Effector memory CD8-positive, alpha-beta T cell (primary cell): ENCODE measurements at regions not wholly inside any gene's neighbourhood (a gene's known extent, or its start where the extent isn't known, plus 50 kb on each side); places are given as distances from the start of the nearest gene placed in this dataset.

ENCODE experiments used
- ATAC-seq: fragments of 150-1000 bp; cut with Tn5 transposase; replicated peaks from 2 replicates; pipeline ENCODE4 v1.10.0; 2021; ENCODE audit warnings: mild to moderate bottlenecking, moderate library complexity
- DNase-seq, 3 experiments: peaks; one replicate each; pipeline ENCODE4 v3.0.0; 2021
- H3K27ac Mint-ChIP-seq, 2 donors: one replicate each; pipeline ENCODE4 v1.8.0; 2022; ENCODE audit warnings: mild to moderate bottlenecking in 2 of 2, mixed read lengths in 2 of 2, moderate library complexity in 2 of 2
- H3K27me3 Mint-ChIP-seq, 2 donors: one replicate each; pipeline ENCODE4 v1.8.0; 2022; ENCODE audit warnings: mixed read lengths in 2 of 2
- H3K36me3 Mint-ChIP-seq: one replicate; pipeline ENCODE4 v1.8.0; 2022; ENCODE audit warnings: mild to moderate bottlenecking, moderate library complexity, mixed read lengths; ENCODE audit not compliant: insufficient read depth
- H3K4me1 Mint-ChIP-seq, 2 donors: one replicate each; pipeline ENCODE4 v1.8.0; 2022; ENCODE audit warnings: low read depth in 2 of 2, mixed read lengths in 2 of 2
- H3K4me3 Mint-ChIP-seq, 2 donors: one replicate each; pipeline ENCODE4 v1.8.0; 2022; ENCODE audit warnings: mild to moderate bottlenecking in 2 of 2, mixed read lengths in 2 of 2, moderate library complexity in 2 of 2
- H3K9me3 Mint-ChIP-seq, 2 donors: one replicate each; pipeline ENCODE4 v1.8.0; 2022; ENCODE audit warnings: mixed read lengths in 2 of 2

DNA sequence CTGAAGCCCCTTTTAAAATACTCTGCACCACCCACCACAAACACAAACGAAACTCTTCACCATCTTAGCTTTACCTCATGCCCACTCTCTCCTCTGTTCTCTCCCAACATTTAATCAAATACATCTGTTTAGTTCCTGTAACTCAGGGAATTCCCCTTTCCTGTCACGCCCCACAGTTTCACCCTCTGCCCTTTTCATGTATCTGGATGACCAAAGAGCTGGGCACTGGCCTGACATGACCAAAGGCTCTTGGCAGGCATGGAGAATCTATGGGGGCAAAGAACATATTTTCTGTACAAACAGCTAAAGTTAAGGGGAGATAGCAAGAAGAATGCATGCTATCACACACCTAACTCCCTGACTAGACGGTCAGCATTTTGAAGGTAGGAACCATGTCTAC is 270.0 kb downstream of the TBL1XR1 start:
- Mint-ChIP-seq H3K4me1 (peaks cover 0 to 4% of the 10 kb centered on the region in 2 donors), H3K9me3 (no peaks in the 10 kb centered on the region), H3K4me3 (no peak overlapping the region), H3K27me3 (peaks cover 20% of the 10 kb centered on the region in 2 donors), H3K27ac (no peak overlapping the region), H3K36me3 (no peaks in the 10 kb centered on the region)
- ATAC-seq (no peak), DNase-seq (no peak)

GRCh38 chr3:176926688-176927087 is 270.6 kb downstream of the TBL1XR1 start:
- DNase-seq (no peak), ATAC-seq (no peak)
- Mint-ChIP-seq H3K9me3 (no peaks in the 10 kb centered on the region), H3K27me3 (peaks cover 25 to 26% of the 10 kb centered on the region in 2 donors), H3K27ac (no peak overlapping the region), H3K4me3 (no peak overlapping the region), H3K4me1 (peaks cover 0 to 4% of the 10 kb centered on the region in 2 donors), H3K36me3 (no peaks in the 10 kb centered on the region)

GRCh38 chr3:176926034-176926433 is 271.2 kb downstream of the TBL1XR1 start:
- Mint-ChIP-seq H3K4me1 (peaks cover 0 to 4% of the 10 kb centered on the region in 2 donors), H3K4me3 (no peak overlapping the region), H3K27ac (no peak overlapping the region), H3K27me3 (peaks cover 25 to 26% of the 10 kb centered on the region in 2 donors), H3K9me3 (no peaks in the 10 kb centered on the region), H3K36me3 (no peaks in the 10 kb centered on the region)
- DNase-seq, result no peak
- ATAC-seq, result no peak

GRCh38 chr3:176920766-176921160 is 276.5 kb downstream of the TBL1XR1 start:
- DNase-seq (no peak), ATAC-seq (no peak)
- Mint-ChIP-seq H3K9me3 (no peaks in the 10 kb centered on the region), H3K27me3 (peaks cover 18 to 30% of the 10 kb centered on the region in 2 donors), H3K4me1 (no peaks in the 10 kb centered on the region), H3K4me3 (no peak overlapping the region), H3K36me3 (no peaks in the 10 kb centered on the region), H3K27ac (no peak overlapping the region)

DNA sequence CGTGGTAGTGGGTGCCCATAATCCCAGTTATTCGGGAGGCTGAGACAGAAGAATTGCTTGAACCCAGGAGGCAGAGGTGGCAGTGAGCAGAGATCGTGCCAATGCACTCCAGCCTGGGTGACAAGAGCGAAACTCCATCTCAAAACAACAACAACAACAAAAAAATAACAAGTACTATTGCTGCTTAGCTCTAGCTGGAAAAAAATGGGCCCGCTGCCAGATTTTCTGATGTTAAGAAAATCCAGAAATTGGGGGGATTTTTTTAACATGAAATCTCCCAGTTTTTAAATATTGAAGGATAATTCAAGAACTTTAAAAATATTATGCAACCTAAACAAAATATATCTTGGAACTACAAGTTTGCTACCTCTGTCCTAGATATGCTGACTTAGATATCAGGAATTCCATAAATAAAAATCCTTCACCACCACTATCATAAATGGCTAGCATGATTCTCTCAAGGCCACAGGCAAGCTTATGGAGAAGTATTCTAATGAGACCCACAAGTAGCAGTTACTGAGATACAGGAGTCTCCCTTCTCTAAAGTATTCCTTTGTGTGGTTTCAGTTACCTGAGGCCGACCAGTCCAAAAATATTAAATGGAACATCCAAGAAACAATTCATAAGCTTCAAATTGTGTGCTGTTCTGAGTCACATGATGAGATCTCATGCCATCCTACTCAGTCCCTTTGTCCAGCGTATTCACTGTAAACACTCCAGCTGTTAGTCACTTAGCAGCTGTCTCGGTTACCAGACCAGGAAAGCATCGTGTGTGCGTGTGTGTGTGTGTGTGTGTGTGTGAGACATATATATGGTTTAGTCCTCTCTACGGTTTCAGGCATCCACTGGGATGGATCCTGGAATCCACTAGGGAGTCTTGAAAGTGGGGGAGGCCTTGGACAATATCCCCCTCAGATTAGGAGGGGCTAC is 277.2 kb downstream of the TBL1XR1 start:
- H3K27ac Mint-ChIP-seq, result no peak overlapping the region
- H3K4me1 Mint-ChIP-seq, result no peaks in the 10 kb centered on the region
- ATAC-seq, result no peak
- H3K9me3 Mint-ChIP-seq, result no peaks in the 10 kb centered on the region
- H3K27me3 Mint-ChIP-seq, result peaks cover 18 to 30% of the 10 kb centered on the region in 2 donors
- no peak for DNase-seq
- H3K36me3 Mint-ChIP-seq, result no peaks in the 10 kb centered on the region
- no peak overlapping the region for H3K4me3 Mint-ChIP-seq

GRCh38 chr3:176916777-176917176 is 280.5 kb downstream of the TBL1XR1 start:
- DNase-seq, result no peak
- no peak overlapping the region for H3K27ac Mint-ChIP-seq
- no peaks in the 10 kb centered on the region for H3K4me1 Mint-ChIP-seq
- no peak for ATAC-seq
- H3K4me3 Mint-ChIP-seq, result no peak overlapping the region
- H3K36me3 Mint-ChIP-seq, result no peaks in the 10 kb centered on the region
- peaks cover 6 to 15% of the 10 kb centered on the region in 2 donors for H3K27me3 Mint-ChIP-seq
- H3K9me3 Mint-ChIP-seq, result no peaks in the 10 kb centered on the region

DNA sequence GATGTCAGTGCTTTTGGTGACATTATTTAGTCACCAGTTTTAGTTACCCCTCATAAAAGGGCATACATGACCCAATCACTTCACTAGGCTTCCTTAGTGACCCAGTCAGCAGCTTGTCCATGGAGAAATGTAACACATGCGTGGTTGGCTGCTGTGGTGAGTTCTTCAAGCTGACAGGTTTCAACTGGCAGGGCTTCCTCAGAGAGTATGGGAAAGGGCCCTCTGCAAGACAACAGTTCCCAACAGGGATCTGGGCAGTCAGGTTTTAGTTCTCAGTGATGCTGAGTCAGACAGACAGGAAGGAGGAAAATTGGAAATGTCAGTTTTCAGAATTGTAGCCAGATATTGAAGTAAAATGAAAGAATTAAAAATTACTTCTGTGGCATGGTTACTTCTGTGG is 282.5 kb downstream of the TBL1XR1 start:
- Mint-ChIP-seq H3K27ac (no peak overlapping the region), H3K4me3 (no peak overlapping the region), H3K9me3 (no peaks in the 10 kb centered on the region), H3K36me3 (no peaks in the 10 kb centered on the region), H3K4me1 (no peaks in the 10 kb centered on the region), H3K27me3 (peaks cover 6 to 13% of the 10 kb centered on the region in 2 donors)
- ATAC-seq, result no peak
- DNase-seq, result no peak

GRCh38 chr3:176911579-176911978 is 285.7 kb downstream of the TBL1XR1 start:
- H3K4me1 Mint-ChIP-seq, result no peaks in the 10 kb centered on the region
- no peak for DNase-seq
- no peaks in the 10 kb centered on the region for H3K36me3 Mint-ChIP-seq
- H3K27me3 Mint-ChIP-seq, result no peaks in the 10 kb centered on the region
- no peaks in the 10 kb centered on the region for H3K9me3 Mint-ChIP-seq
- no peak overlapping the region for H3K4me3 Mint-ChIP-seq
- no peak for ATAC-seq
- no peak overlapping the region for H3K27ac Mint-ChIP-seq

GRCh38 chr3:176909044-176909443 is 288.2 kb downstream of the TBL1XR1 start:
- H3K4me3 Mint-ChIP-seq, result no peak overlapping the region
- ATAC-seq (no peak), DNase-seq (no peak)
- no peak overlapping the region for H3K27ac Mint-ChIP-seq
- peaks cover 0 to 7% of the 10 kb centered on the region in 2 donors for H3K27me3 Mint-ChIP-seq
- H3K9me3 Mint-ChIP-seq, result no peaks in the 10 kb centered on the region
- H3K4me1 Mint-ChIP-seq, result no peaks in the 10 kb centered on the region
- no peaks in the 10 kb centered on the region for H3K36me3 Mint-ChIP-seq

DNA sequence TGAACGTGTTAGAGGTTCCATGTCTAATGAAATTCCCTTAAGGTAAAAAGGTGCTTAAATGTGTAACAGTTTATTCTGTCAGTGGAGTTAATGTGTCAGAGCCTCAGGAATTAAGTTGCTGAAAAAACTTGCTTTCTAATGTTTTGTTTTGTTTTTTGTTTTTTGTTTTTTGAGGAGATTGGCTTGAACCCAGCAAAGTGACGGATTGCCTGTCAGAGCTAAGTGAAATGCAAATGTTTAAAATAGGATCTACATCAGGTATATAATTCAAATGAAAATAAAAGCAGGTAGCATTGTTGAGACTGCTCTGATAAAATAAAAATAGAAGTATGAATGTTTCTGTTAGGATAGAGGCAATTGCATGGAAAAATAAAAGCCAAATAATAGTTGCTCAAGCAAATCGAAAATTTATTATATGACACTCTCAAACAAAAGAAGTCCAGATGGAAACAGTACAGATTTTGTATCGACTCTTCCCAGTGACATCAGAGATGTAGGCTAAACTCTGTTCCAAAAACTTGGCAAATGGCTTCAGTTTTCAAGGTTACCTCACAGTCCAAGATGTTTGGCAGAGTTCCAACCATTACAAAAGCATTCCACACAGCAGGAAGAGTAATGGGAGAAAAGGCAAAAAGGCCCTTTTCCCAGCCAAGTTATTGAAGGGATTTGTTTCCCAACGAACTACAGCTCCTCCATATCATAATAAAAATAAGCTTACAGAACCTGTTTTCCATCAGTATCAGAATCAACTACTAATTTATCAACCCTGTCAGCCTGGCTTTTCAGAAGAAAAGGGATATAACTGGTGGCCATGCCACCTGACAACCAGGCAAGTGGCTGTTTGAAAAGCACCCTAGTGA is 291.0 kb downstream of the TBL1XR1 start:
- Mint-ChIP-seq H3K27ac (no peak overlapping the region), H3K4me3 (no peak overlapping the region), H3K36me3 (no peaks in the 10 kb centered on the region), H3K9me3 (no peaks in the 10 kb centered on the region), H3K4me1 (no peaks in the 10 kb centered on the region), H3K27me3 (peaks cover 14 to 30% of the 10 kb centered on the region in 2 donors)
- ATAC-seq (no peak), DNase-seq (no peak)

- DNase-seq (no peak), ATAC-seq (no peak)
- no peaks in the 10 kb centered on the region for H3K36me3 Mint-ChIP-seq
- no peak overlapping the region for H3K4me3 Mint-ChIP-seq
- H3K4me1 Mint-ChIP-seq, result no peaks in the 10 kb centered on the region
- no peaks in the 10 kb centered on the region for H3K9me3 Mint-ChIP-seq
- H3K27ac Mint-ChIP-seq, result no peak overlapping the region
- H3K27me3 Mint-ChIP-seq, result peaks cover 19 to 34% of the 10 kb centered on the region in 2 donors
These were observed 292.0 kb downstream of the TBL1XR1 start for GRCh38 chr3:176905331-176905730.

DNA sequence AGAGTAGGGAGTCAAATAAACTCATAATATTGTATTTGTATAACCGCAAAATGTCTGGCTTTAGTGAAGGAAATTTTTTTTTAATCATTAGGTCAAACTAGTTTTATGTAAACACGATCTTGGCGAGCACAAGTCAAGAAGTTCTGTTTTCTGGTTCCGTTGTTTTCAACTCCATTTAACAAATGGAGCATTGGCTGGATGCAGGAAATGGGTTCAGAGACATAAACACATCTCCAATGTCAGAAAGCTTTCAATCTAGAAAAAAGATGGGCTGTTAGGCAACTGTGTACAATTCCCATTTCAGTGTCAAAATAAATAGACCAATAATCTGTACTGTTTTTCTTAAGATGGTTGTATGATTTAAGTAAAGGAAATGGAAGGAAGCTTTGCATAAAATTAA is 292.8 kb downstream of the TBL1XR1 start:
- H3K27ac Mint-ChIP-seq, result no peak overlapping the region
- ATAC-seq (no peak), DNase-seq (no peak)
- H3K27me3 Mint-ChIP-seq, result peaks cover 27 to 42% of the 10 kb centered on the region in 2 donors
- no peak overlapping the region for H3K4me3 Mint-ChIP-seq
- H3K4me1 Mint-ChIP-seq, result no peaks in the 10 kb centered on the region
- no peaks in the 10 kb centered on the region for H3K36me3 Mint-ChIP-seq
- H3K9me3 Mint-ChIP-seq, result no peaks in the 10 kb centered on the region

DNA sequence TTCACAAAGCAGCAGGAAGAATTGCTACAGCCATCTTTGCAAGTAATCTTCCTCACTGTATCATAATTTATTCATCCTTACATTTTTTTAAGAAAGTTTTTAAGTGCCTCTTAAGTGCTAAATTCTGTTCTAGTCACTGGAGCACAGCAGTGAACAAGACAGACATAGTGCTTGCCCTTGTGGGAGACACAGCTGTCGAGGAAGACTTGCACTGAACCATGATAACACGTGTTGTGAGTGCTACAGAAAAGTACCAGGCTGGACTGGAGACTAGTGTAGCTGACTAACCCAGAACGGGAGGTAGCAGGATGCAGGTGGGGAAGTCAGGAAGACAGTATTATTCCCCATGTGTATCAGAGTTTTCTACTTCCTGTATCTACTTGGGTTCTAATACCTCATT is 300.6 kb downstream of the TBL1XR1 start:
- no peak for ATAC-seq
- DNase-seq, result no peak
- H3K27ac Mint-ChIP-seq, result no peak overlapping the region
- no peaks in the 10 kb centered on the region for H3K4me1 Mint-ChIP-seq
- H3K27me3 Mint-ChIP-seq, result peaks cover 59 to 66% of the 10 kb centered on the region in 2 donors
- peaks cover 0 to 6% of the 10 kb centered on the region in 2 donors for H3K9me3 Mint-ChIP-seq
- peaks cover 6% of the 10 kb centered on the region for H3K36me3 Mint-ChIP-seq
- no peak overlapping the region for H3K4me3 Mint-ChIP-seq
